Heart right ventricle (tissue), 16 donors: ENCODE measurements at regions not wholly inside any gene's neighbourhood (a gene's known extent, or its start where the extent isn't known, plus 50 kb on each side); places are given as distances from the start of the nearest gene placed in this dataset.
A peak's percentile ranks its signal among the peaks of the same experiment; 100 is the strongest.
"Not testable (repeated sequence)": the region's sequence is repeated elsewhere in the genome, so short reads cannot be mapped to it uniquely, and the experiment has no call there.

Source experiments
- ATAC-seq, 8 donors: fragments of 200-7000 bp; cut with Tn5 transposase; one replicate each; pipeline ENCODE4 v1.9.1; 2020; ENCODE audit warnings: mild to moderate bottlenecking in 8 of 8, moderate library complexity in 8 of 8, moderate number of reproducible peaks in 1 of 8
- DNase-seq, 2 donors: peaks; one replicate each; pipeline ENCODE4 v3.0.0-alpha.2; 2020
- H3K27ac ChIP-seq, 10 donors: fragments of 200-600 bp; sonication (generic) in 2 of 10; one replicate each; pipeline versions ENCODE4 v1.5.0 to v1.8.0; 2020 to 2022; ENCODE audit warnings: mild to moderate bottlenecking in 3 of 10
- H3K27me3 ChIP-seq, 7 donors: fragments of 200-600 bp; one replicate each; pipeline ENCODE4 v1.8.0; 2021 to 2022; ENCODE audit warnings: mild to moderate bottlenecking in 2 of 7
- H3K36me3 ChIP-seq, 9 donors: fragments of 200-600 bp; sonication (generic) in 1 of 9; one replicate each; pipeline versions ENCODE4 v1.5.0 to v1.8.0; 2020 to 2022; ENCODE audit warnings: mild to moderate bottlenecking in 2 of 9
- H3K4me1 ChIP-seq, 9 donors: fragments of 200-600 bp; sonication (generic) in 1 of 9; one replicate each; pipeline versions ENCODE4 v1.5.0 to v1.8.0; 2020 to 2022; ENCODE audit warnings: mild to moderate bottlenecking in 4 of 9
- H3K4me3 ChIP-seq, 10 donors: fragments of 200-600 bp; sonication (generic) in 2 of 10; one replicate each; pipeline versions ENCODE4 v1.5.0 to v1.8.0; 2020 to 2022; ENCODE audit warnings: mild to moderate bottlenecking in 7 of 10, moderate library complexity in 2 of 10
- H3K9me3 ChIP-seq, 11 donors: fragments of 200-600 bp in 10 of 11; sonication (generic) in 2 of 11; one replicate each; pipeline versions ENCODE4 v1.5.0 to v1.8.0; 2013 to 2022; ENCODE audit warnings: mild to moderate bottlenecking in 2 of 11, control low read depth in 1 of 11, moderate library complexity in 1 of 11
- CTCF ChIP-seq, 9 donors: fragments of 200-600 bp; sonication (generic) in 2 of 9; IDR thresholded peaks; one replicate each; pipeline versions ENCODE4 v1.5.0 to v1.8.0; 2021 to 2022; ENCODE audit warnings: antibody characterized with exemption in 9 of 9, mild to moderate bottlenecking in 5 of 9, moderate library complexity in 1 of 9
- WGBS, 2 donors: extraction: QIAGEN DNeasy Blood & Tissue Kit; methylation state at CpG; one replicate each; pipeline ENCODE4 v1.1.7; 2013; ENCODE audit warnings: inconsistent platforms in 1 of 2; 5-methylcytosine and 5-hydroxymethylcytosine counted together
- intact Hi-C, 10 donors: fragments of 100-400 bp; cut with DNase I; formaldehyde crosslinking; loops; one replicate each; pipeline versions ENCODE4 v1.11.1 to v1.14.2; 2022
- donor health status: Arrhythmogenic right ventricular cardiomyopathy.
- donor health status: ischemic (EF 13 %, LVEDD 7.1; RV severe dilation, severe dysfunction).
- donor health status: healthy with polysubstance abuse.
- donor health status: DM: no; HTN: yes; CAD: no.
- donor health status: DM: no; HTN: no; CAD: no.
- donor health status: ischemic (EF 25% LVEDD 6.9; RV normal size, moderate dysfunction).
- donor health status: ischemic (EF 25% LVEDD 5.7; RV mildly dilated, moderate dysfunction).
- donor health status: healthy.
- donor health status: DM: yes; HTN: yes; CAD: no.
- donor health status: Ischemic cardiomyopathy.
- donor health status: ischemic (EF 35%, LVEDD 5.7; RV mildly dilated, moderate dysfunction).
- donor health status: nonischemic (EF 11% LVEDD 7.7; RV severe dilation, severe dysfunction).
- donor health status: DM: yes; HTN: yes; CAD: no.
- donor health status: PGD.
- donor health status: ischemic (EF 29% LVEDD 5.4; RV normal size, mild dysfunction).
- donor health status: nonischemic (EF 23%, LVEDD 6.1; RV moderate dilation, normal function).

GRCh38 chr10:21036757-21037156 lies 139.6 kb upstream of the NEBL start:
- TF ChIP-seq CTCF (IDR thresholded peaks at IDR 0.05), result no peak
- Histone ChIP-seq H3K27ac (no peak overlapping the region), H3K4me3 (no peak overlapping the region), H3K27me3 (no peaks in the 10 kb centered on the region), H3K9me3 (peaks cover 0 to 8% (median 0%) of the 10 kb centered on the region in 11 donors), H3K4me1 (peaks cover 0 to under 1% (median 0%) of the 10 kb centered on the region in 9 donors), H3K36me3 (no peaks in the 10 kb centered on the region)
- 72% methylated on average over 5 of the region's 5 CpGs for WGBS, 2 donors
- intact Hi-C loops, result no loop called here
- ATAC-seq (no peak), DNase-seq (no peak)

GRCh38 chr10:21034770-21035169 lies 137.7 kb upstream of the NEBL start:
- H3K9me3 ChIP-seq, H3K27ac ChIP-seq, DNase-seq, ATAC-seq, intact Hi-C loops, H3K4me3 ChIP-seq, H3K36me3 ChIP-seq, H3K27me3 ChIP-seq: not testable (repeated sequence)
- 95 to 97% methylated on average over 3 of the region's 3 CpGs for WGBS, 2 donors
- peaks cover 0 to 11% (median 0%) of the 10 kb centered on the region in 9 donors for H3K4me1 ChIP-seq

- no peak for TF ChIP-seq CTCF (IDR thresholded peaks at IDR 0.05)
- DNase-seq, result no peak
- intact Hi-C loops, result no loop called here
- no peaks in the 10 kb centered on the region for H3K27me3 ChIP-seq
- WGBS, 2 donors, result 82 to 86% methylated on average over 2 of the region's 2 CpGs
- no peaks in the 10 kb centered on the region for H3K36me3 ChIP-seq
- peaks cover 0 to 11% (median 0%) of the 10 kb centered on the region in 9 donors for H3K4me1 ChIP-seq
- ATAC-seq, result no peak
- peaks cover 0 to 8% (median 0%) of the 10 kb centered on the region in 11 donors for H3K9me3 ChIP-seq
- H3K4me3 ChIP-seq, result no peak overlapping the region
- no peak overlapping the region for H3K27ac ChIP-seq
Observed at GRCh38 chr10:21034241-21034640, 137.1 kb upstream of the NEBL start.

- no peak for TF ChIP-seq CTCF (IDR thresholded peaks at IDR 0.05)
- H3K27me3 ChIP-seq, result no peaks in the 10 kb centered on the region
- intact Hi-C loops, result no loop called here
Observed at GRCh38 chr10:21032587-21033319, 135.6 kb upstream of the NEBL start.

GRCh38 chr10:21031232-21031795 lies 134.2 kb upstream of the NEBL start:
- DNase-seq (no peak), ATAC-seq (peak in 1 of 8 donors; percentile 61)
- TF ChIP-seq CTCF (IDR thresholded peaks at IDR 0.05), result no peak
- Histone ChIP-seq H3K4me1 (peaks cover 0 to 11% (median 0%) of the 10 kb centered on the region in 9 donors), H3K27ac (no peak overlapping the region), H3K9me3 (no peaks in the 10 kb centered on the region), H3K4me3 (no peak overlapping the region), H3K27me3 (no peaks in the 10 kb centered on the region), H3K36me3 (no peaks in the 10 kb centered on the region)
- WGBS, 2 donors, result 69 to 78% methylated on average over 7 of the region's 7 CpGs
- intact Hi-C loops, result no loop called here

More at GRCh38 chr10:21032587-21033319, 135.6 kb upstream of the NEBL start:
- no peak for DNase-seq
- H3K27ac ChIP-seq, result no peak overlapping the region
- no peaks in the 10 kb centered on the region for H3K9me3 ChIP-seq
- H3K36me3 ChIP-seq, result no peaks in the 10 kb centered on the region
- ATAC-seq, result no peak
- 72 to 87% methylated on average over 12 of the region's 12 CpGs for WGBS, 2 donors
- H3K4me3 ChIP-seq, result no peak overlapping the region
- peaks cover 0 to 11% (median 0%) of the 10 kb centered on the region in 9 donors for H3K4me1 ChIP-seq
